ENCODE measurements at regions not wholly inside any gene's neighbourhood (a gene's known extent, or its start where the extent isn't known, plus 50 kb on each side); places are given as distances from the start of the nearest gene placed in this dataset.

GRCh38 chr6:22455378-22455777 is 114.0 kb upstream of the HDGFL1 start:
- TF ChIP-seq, protein P1, sequence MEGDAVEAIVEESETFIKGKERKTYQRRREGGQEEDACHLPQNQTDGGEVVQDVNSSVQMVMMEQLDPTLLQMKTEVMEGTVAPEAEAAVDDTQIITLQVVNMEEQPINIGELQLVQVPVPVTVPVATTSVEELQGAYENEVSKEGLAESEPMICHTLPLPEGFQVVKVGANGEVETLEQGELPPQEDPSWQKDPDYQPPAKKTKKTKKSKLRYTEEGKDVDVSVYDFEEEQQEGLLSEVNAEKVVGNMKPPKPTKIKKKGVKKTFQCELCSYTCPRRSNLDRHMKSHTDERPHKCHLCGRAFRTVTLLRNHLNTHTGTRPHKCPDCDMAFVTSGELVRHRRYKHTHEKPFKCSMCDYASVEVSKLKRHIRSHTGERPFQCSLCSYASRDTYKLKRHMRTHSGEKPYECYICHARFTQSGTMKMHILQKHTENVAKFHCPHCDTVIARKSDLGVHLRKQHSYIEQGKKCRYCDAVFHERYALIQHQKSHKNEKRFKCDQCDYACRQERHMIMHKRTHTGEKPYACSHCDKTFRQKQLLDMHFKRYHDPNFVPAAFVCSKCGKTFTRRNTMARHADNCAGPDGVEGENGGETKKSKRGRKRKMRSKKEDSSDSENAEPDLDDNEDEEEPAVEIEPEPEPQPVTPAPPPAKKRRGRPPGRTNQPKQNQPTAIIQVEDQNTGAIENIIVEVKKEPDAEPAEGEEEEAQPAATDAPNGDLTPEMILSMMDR (conservative IDR thresholded peaks at IDR 0.05; ENCODE audit: low read depth, low read length) = no peak
- no peak overlapping the region for H3K4me3 ChIP-seq (ENCODE audit: low read depth, low read length)
- DNase-seq (ENCODE audit: low read depth) = no peak

DNA sequence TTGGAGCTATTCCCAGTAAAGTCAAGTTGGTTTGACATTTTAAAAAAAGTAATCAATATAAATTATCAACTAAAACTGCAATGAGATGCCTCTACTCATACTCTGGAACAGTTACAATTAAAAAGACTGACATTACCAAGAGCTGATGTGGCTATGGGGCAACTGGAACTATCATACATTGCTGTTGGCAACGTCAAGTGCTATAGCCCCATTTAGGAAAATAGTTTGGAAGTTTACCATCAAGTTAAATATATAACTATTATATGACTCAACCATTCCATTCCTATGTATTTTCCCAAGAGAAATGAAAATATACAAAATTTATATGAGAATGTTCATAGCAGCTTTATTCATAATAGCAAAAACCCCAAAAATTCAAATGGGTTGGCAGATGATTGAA is 111.4 kb upstream of the HDGFL1 start:
- no peak for DNase-seq (ENCODE audit: low read depth)
- no peak overlapping the region for H3K4me3 ChIP-seq (ENCODE audit: low read depth, low read length)
- TF ChIP-seq, protein P1 (conservative IDR thresholded peaks at IDR 0.05; ENCODE audit: low read depth, low read length) = no peak

DNA sequence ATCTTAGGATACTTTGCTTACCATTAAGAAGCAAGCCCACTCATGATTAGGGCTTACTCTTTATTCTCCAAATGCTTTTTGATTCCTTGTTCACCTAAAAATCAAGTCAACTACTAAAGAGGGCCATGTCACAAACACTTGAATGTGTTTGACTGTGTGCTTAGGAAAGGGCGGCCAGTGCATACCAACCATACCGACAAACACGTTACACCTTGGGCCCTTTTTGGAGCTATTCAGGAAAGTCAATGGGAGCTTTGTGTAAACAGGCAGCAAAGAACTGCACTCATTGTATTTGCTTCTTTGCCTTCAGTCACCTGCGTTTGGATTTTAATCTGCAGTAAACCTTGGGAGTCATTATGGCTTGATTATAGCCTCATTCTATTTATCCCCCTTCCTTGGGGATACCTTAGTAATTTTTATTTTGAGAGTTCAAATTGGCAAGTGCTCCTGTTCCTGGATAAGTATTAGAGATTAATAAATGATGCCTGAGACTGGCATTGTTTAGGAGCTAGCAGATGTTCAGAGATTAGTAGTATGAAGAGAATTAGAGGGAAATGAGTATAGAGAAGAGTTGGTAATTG is 102.6 kb upstream of the HDGFL1 start:
- TF ChIP-seq, protein P1 (conservative IDR thresholded peaks at IDR 0.05; ENCODE audit: low read depth, low read length) = no peak

GRCh38 chr6:22467645-22468044 is 101.7 kb upstream of the HDGFL1 start:
- TF ChIP-seq, protein P1 (conservative IDR thresholded peaks at IDR 0.05; ENCODE audit: low read depth, low read length) = no peak
- H3K4me3 ChIP-seq (ENCODE audit: low read depth, low read length) = no peak overlapping the region
- DNase-seq (ENCODE audit: low read depth) = no peak

More for the DNA sequence above, 102.6 kb upstream of the HDGFL1 start:
- DNase-seq (ENCODE audit: low read depth) = no peak
- no peak overlapping the region for H3K4me3 ChIP-seq (ENCODE audit: low read depth, low read length)

- no peak overlapping the region for H3K4me3 ChIP-seq (ENCODE audit: low read depth, low read length)
- TF ChIP-seq, protein P1 (conservative IDR thresholded peaks at IDR 0.05; ENCODE audit: low read depth, low read length) = no peak
- DNase-seq (ENCODE audit: low read depth) = peak; percentile 48
Observed at GRCh38 chr6:22468256-22468965, 101.0 kb upstream of the HDGFL1 start.

- TF ChIP-seq, protein P1 (conservative IDR thresholded peaks at IDR 0.05; ENCODE audit: low read depth, low read length) = no peak
- no peak overlapping the region for H3K4me3 ChIP-seq (ENCODE audit: low read depth, low read length)
- DNase-seq (ENCODE audit: low read depth) = peak; percentile 3
Observed at GRCh38 chr6:22470454-22471131, 98.8 kb upstream of the HDGFL1 start.
